ENCODE measurements at regions not wholly inside any gene's neighbourhood (a gene's known extent, or its start where the extent isn't known, plus 50 kb on each side); places are given as distances from the start of the nearest gene placed in this dataset.

GRCh38 chr5:28488752-28489151 lies 1450.4 kb upstream of the CDH9 start:
- DNase-seq (ENCODE audit: low spot score) (no peak), ATAC-seq (ENCODE audit: low read depth) (no peak)
- Histone ChIP-seq H3K9me3 (ENCODE audit: severe bottlenecking) (no peaks in the 10 kb centered on the region), H3K4me1 (ENCODE audit: insufficient read depth, poor library complexity, severe bottlenecking) (no peaks in the 10 kb centered on the region), H3K27me3 (ENCODE audit: insufficient read depth, poor library complexity, severe bottlenecking) (no peaks in the 10 kb centered on the region), H3K36me3 (ENCODE audit: low read depth) (no peaks in the 10 kb centered on the region), H3K27ac (ENCODE audit: poor library complexity, severe bottlenecking) (no peak overlapping the region), H3K4me3 (ENCODE audit: severe bottlenecking) (no peak overlapping the region)
- TF ChIP-seq CTCF (IDR thresholded peaks at IDR 0.05; ENCODE audit: poor library complexity, severe bottlenecking) = no peak

- Histone ChIP-seq H3K9me3 (ENCODE audit: severe bottlenecking) (no peaks in the 10 kb centered on the region), H3K4me1 (ENCODE audit: insufficient read depth, poor library complexity, severe bottlenecking) (no peaks in the 10 kb centered on the region), H3K4me3 (ENCODE audit: severe bottlenecking) (no peak overlapping the region), H3K27me3 (ENCODE audit: insufficient read depth, poor library complexity, severe bottlenecking) (no peaks in the 10 kb centered on the region), H3K36me3 (ENCODE audit: low read depth) (no peaks in the 10 kb centered on the region), H3K27ac (ENCODE audit: poor library complexity, severe bottlenecking) (no peak overlapping the region)
- DNase-seq (ENCODE audit: low spot score) (no peak), ATAC-seq (ENCODE audit: low read depth) (no peak)
- no peak for TF ChIP-seq CTCF (IDR thresholded peaks at IDR 0.05; ENCODE audit: poor library complexity, severe bottlenecking)
Measured at GRCh38 chr5:28483327-28484025, 1445.1 kb upstream of the CDH9 start.

GRCh38 chr5:28473531-28474107 lies 1435.2 kb upstream of the CDH9 start:
- ATAC-seq (ENCODE audit: low read depth) (peak; percentile 73), DNase-seq (ENCODE audit: low spot score) (no peak)
- Histone ChIP-seq H3K36me3 (ENCODE audit: low read depth) (no peaks in the 10 kb centered on the region), H3K4me3 (ENCODE audit: severe bottlenecking) (no peak overlapping the region), H3K27me3 (ENCODE audit: insufficient read depth, poor library complexity, severe bottlenecking) (no peaks in the 10 kb centered on the region), H3K4me1 (ENCODE audit: insufficient read depth, poor library complexity, severe bottlenecking) (no peaks in the 10 kb centered on the region), H3K9me3 (ENCODE audit: severe bottlenecking) (no peaks in the 10 kb centered on the region), H3K27ac (ENCODE audit: poor library complexity, severe bottlenecking) (no peak overlapping the region)
- TF ChIP-seq CTCF (IDR thresholded peaks at IDR 0.05; ENCODE audit: poor library complexity, severe bottlenecking) = peak; percentile 89

- Histone ChIP-seq H3K4me1 (ENCODE audit: insufficient read depth, poor library complexity, severe bottlenecking) (no peaks in the 10 kb centered on the region), H3K27ac (ENCODE audit: poor library complexity, severe bottlenecking) (no peak overlapping the region), H3K4me3 (ENCODE audit: severe bottlenecking) (no peak overlapping the region), H3K36me3 (ENCODE audit: low read depth) (no peaks in the 10 kb centered on the region), H3K9me3 (ENCODE audit: severe bottlenecking) (no peaks in the 10 kb centered on the region), H3K27me3 (ENCODE audit: insufficient read depth, poor library complexity, severe bottlenecking) (no peaks in the 10 kb centered on the region)
- DNase-seq (ENCODE audit: low spot score) (no peak), ATAC-seq (ENCODE audit: low read depth) (no peak)
- no peak for TF ChIP-seq CTCF (IDR thresholded peaks at IDR 0.05; ENCODE audit: poor library complexity, severe bottlenecking)
Measured at GRCh38 chr5:28468166-28468565, 1429.8 kb upstream of the CDH9 start.

GRCh38 chr5:28463728-28464127 lies 1425.3 kb upstream of the CDH9 start:
- Histone ChIP-seq H3K4me1 (ENCODE audit: insufficient read depth, poor library complexity, severe bottlenecking) (no peaks in the 10 kb centered on the region), H3K4me3 (ENCODE audit: severe bottlenecking) (no peak overlapping the region), H3K9me3 (ENCODE audit: severe bottlenecking) (no peaks in the 10 kb centered on the region), H3K36me3 (ENCODE audit: low read depth) (no peaks in the 10 kb centered on the region), H3K27me3 (ENCODE audit: insufficient read depth, poor library complexity, severe bottlenecking) (no peaks in the 10 kb centered on the region), H3K27ac (ENCODE audit: poor library complexity, severe bottlenecking) (no peak overlapping the region)
- no peak for ATAC-seq (ENCODE audit: low read depth)
- DNase-seq (ENCODE audit: low spot score) = no peak
- TF ChIP-seq CTCF (IDR thresholded peaks at IDR 0.05; ENCODE audit: poor library complexity, severe bottlenecking) = no peak
